ENCODE measurements at regions not wholly inside any gene's neighbourhood (a gene's known extent, or its start where the extent isn't known, plus 50 kb on each side); places are given as distances from the start of the nearest gene placed in this dataset.

DNA sequence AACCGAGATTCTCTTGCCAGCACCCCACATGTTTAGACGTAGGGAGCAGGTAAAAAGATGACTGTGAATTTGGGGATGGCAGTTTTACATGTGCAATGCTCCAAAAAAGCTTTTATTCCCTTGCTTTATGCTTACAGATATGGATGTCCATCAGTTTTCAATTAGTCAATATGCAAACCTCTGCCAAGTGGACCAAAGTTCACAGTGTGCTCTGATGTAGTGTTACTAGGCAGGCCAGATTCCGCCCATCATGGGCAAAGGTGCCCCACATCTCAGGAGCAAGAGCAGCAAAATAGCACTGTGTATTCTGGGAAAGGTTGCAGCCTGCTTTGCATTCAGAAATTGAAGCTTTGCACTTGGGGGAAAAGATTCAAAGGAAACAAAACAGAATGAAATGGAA lies 329.7 kb upstream of the ZEB2 start:
- no peak for ATAC-seq
- Mint-ChIP-seq H3K27ac (no peak overlapping the region), H3K27me3 (no peaks in the 10 kb centered on the region), H3K4me1 (peaks cover 2% of the 10 kb centered on the region), H3K4me3 (no peak overlapping the region), H3K36me3 (ENCODE audit: low read depth) (no peaks in the 10 kb centered on the region)
- DNase-seq, result no peak
- H3K9me3 ChIP-seq (ENCODE audit: control insufficient read depth, low read length, poor library complexity, severe bottlenecking), result no peaks in the 10 kb centered on the region

DNA sequence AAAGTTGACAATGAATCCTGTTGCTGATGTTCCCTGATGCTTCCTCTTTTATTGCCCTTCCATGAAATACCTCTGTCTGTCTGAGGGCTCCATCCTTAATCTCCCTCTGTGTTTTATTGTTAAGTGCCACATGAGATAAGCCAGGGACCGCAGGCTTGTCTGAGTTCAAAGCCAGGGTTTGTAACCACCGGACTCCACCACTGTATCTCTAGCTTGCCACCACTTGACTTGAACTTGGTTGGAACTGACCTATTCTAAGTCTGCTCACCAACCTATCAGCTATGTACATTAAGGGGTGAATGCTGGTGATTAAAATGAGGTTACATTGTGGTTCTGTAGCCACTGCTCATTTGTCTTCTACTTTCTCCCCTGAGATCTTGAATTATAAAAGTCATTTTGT lies 328.5 kb upstream of the ZEB2 start:
- no peak for DNase-seq
- Mint-ChIP-seq H3K27ac (no peak overlapping the region), H3K4me1 (peaks cover 2% of the 10 kb centered on the region), H3K4me3 (no peak overlapping the region), H3K36me3 (ENCODE audit: low read depth) (no peaks in the 10 kb centered on the region), H3K27me3 (no peaks in the 10 kb centered on the region)
- ATAC-seq, result no peak
- no peaks in the 10 kb centered on the region for H3K9me3 ChIP-seq (ENCODE audit: control insufficient read depth, low read length, poor library complexity, severe bottlenecking)

DNA sequence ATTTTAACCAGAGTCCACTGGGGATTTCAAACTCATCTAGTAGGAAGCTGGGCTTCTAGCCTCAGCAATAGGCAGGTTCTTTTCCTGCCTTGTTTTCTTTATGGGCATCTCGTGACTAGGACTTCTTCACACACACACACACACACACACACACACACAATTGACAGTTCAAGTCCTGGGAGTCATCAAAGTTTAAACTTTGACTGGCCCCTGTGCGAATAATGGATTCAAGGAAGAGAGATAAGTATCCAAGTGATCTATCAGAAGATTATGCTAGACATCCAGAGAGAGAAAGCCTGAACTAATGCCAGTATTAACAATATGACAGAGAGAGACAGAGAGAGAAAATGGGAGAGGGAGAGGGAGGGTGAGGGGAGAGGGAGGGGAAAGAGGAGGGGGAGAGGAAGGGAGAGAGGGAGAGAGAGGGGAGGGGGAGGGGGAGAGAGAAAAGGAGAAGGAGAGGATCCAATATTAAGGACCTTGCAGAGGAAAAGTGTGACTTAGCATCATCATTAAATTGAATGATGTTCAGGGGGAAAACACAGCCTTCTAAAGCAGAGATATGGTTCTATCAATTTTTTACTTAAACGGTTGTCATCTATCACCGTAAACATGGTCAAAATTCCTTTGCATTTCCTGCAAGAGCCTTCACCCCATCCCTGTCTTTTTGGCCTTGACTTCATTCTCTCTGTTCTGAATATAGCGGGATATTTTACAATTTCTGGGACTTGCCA lies 327.6 kb upstream of the ZEB2 start:
- peaks cover 2% of the 10 kb centered on the region for H3K4me1 Mint-ChIP-seq
- no peaks in the 10 kb centered on the region for H3K36me3 Mint-ChIP-seq (ENCODE audit: low read depth)
- H3K27me3 Mint-ChIP-seq, result no peaks in the 10 kb centered on the region
- DNase-seq (no peak), ATAC-seq (no peak)
- H3K9me3 ChIP-seq (ENCODE audit: control insufficient read depth, low read length, poor library complexity, severe bottlenecking), result no peaks in the 10 kb centered on the region
- H3K27ac Mint-ChIP-seq, result no peak overlapping the region
- H3K4me3 Mint-ChIP-seq, result no peak overlapping the region

DNA sequence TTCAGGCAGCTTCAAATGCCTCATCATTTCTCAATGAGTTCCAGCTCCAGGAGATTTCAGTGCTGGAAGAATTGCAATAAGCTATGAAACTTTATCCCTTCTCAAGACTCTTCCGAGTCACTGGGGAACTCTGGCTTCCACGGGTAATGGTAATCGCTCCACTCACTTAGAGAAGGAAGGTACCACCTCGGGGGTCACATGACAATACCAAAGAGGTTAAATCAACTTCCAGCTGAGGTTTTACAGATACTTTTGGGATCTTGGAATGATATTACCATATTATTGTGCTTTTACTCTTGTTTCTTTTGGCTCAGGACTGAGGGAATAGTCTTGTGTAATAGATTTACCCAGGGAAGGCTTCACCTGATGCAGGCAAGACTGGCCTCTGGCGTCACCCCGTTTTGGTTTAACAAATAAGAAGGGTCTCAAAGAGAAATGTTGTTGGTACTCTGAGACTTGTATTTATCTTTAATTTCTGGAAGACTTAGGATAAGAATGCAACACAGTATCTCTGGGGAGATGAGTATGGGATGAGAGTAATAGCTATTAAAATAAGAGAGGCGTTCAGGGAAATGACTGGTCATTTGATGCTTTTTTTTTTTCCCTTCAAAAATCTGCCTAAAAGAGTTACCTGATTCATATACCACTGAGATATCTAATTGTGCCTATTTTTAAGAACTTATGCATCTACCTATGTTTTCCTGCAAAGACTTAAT lies 316.9 kb upstream of the ZEB2 start:
- H3K4me3 Mint-ChIP-seq, result no peak overlapping the region
- DNase-seq (no peak), ATAC-seq (no peak)
- H3K27me3 Mint-ChIP-seq, result peaks cover 5% of the 10 kb centered on the region
- H3K27ac Mint-ChIP-seq, result no peak overlapping the region
- no peaks in the 10 kb centered on the region for H3K9me3 ChIP-seq (ENCODE audit: control insufficient read depth, low read length, poor library complexity, severe bottlenecking)
- H3K36me3 Mint-ChIP-seq (ENCODE audit: low read depth), result peaks cover 2% of the 10 kb centered on the region
- H3K4me1 Mint-ChIP-seq, result no peaks in the 10 kb centered on the region

DNA sequence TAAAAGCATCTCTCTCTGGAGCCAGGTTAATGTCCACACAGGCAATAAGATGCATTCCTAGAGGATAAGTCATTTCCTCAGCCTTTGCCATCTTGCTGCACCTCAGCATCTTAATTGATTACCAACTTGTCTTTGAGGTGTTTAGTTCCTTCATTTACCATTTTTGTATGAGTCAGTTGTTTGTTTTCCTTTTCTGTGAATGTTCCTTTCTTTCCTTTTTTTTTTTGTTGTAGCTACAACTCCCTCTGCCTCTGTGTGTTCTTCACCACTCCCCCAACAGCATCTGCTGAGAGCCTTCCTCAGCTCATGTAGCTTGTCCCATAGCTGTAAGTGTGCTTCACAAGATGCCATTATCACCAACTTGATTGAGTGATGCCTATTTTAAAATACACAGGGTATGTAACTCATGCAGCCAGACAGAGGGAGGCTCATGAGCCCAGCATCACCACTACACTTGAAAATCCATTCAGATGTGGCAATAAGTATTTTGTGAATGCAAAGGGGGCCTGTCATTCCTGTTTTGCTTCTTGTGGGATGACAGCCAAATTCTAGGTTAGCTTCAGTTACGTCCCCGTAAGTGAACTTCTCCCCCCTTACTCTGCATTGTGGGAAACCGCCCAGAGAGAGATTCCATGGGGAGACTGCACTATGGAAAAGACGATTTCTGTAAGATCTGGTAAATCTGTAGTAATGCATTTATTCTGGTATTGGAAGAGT lies 315.9 kb upstream of the ZEB2 start:
- Mint-ChIP-seq H3K27me3 (peaks cover 5% of the 10 kb centered on the region), H3K36me3 (ENCODE audit: low read depth) (peaks cover 2% of the 10 kb centered on the region), H3K27ac (no peak overlapping the region), H3K4me3 (no peak overlapping the region), H3K4me1 (no peaks in the 10 kb centered on the region)
- ATAC-seq (no peak), DNase-seq (no peak)
- H3K9me3 ChIP-seq (ENCODE audit: control insufficient read depth, low read length, poor library complexity, severe bottlenecking), result no peaks in the 10 kb centered on the region

DNA sequence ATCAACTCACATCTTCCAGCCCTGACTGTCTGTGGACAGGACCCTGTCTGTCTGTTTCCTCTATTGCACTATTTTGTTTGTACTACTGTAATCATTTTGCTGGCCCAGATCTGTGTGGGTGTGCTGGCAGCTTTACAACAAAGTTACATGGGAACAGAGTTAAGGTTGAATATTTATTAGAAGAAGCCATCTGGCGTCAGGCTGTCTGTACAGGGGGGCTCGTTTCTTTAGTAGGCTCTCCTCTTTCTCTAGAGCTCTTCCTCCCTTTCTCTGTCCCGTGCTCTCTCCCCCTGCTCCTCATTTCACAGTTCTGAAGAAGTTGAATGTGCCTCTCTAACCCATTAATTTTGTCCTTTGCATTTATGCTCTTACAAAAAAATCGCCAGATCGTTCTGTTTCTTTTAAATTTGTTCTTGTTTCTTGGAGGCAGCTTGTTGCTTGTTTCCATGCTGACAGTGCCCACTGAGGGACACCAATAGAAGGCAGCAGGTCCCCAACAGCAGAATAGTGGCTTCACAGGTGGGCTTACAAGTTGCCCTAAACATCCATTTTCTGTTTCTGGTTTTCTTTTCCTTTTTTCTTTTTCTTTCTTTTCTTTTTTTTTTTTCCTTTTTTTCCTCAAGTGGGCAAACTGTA lies 315.2 kb upstream of the ZEB2 start:
- peaks cover 2% of the 10 kb centered on the region for H3K36me3 Mint-ChIP-seq (ENCODE audit: low read depth)
- no peak overlapping the region for H3K27ac Mint-ChIP-seq
- ATAC-seq (no peak), DNase-seq (no peak)
- no peaks in the 10 kb centered on the region for H3K9me3 ChIP-seq (ENCODE audit: control insufficient read depth, low read length, poor library complexity, severe bottlenecking)
- peaks cover 5% of the 10 kb centered on the region for H3K27me3 Mint-ChIP-seq
- H3K4me3 Mint-ChIP-seq, result no peak overlapping the region
- no peaks in the 10 kb centered on the region for H3K4me1 Mint-ChIP-seq

DNA sequence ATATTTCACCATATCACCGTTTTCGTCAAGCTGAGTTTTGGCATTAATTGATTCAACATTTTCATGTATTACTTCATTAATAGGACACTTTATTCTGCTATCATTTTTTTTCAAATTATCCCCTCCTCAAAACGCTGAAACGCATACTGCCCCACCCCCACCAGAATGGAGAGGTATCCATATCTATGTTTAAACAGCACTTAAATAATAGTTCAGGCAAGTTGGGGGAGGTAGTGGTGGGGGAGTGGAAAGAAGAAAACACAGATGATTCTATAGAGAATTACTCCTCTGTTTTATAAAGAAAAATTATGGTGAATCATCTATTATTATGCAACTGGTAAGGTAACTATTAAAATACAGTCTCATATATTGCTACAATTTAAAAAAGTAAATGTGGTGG lies 314.4 kb upstream of the ZEB2 start:
- DNase-seq (no peak), ATAC-seq (no peak)
- H3K4me1 Mint-ChIP-seq, result no peaks in the 10 kb centered on the region
- no peak overlapping the region for H3K4me3 Mint-ChIP-seq
- H3K27ac Mint-ChIP-seq, result no peak overlapping the region
- H3K9me3 ChIP-seq (ENCODE audit: control insufficient read depth, low read length, poor library complexity, severe bottlenecking), result no peaks in the 10 kb centered on the region
- peaks cover 5% of the 10 kb centered on the region for H3K27me3 Mint-ChIP-seq
- peaks cover 2% of the 10 kb centered on the region for H3K36me3 Mint-ChIP-seq (ENCODE audit: low read depth)

DNA sequence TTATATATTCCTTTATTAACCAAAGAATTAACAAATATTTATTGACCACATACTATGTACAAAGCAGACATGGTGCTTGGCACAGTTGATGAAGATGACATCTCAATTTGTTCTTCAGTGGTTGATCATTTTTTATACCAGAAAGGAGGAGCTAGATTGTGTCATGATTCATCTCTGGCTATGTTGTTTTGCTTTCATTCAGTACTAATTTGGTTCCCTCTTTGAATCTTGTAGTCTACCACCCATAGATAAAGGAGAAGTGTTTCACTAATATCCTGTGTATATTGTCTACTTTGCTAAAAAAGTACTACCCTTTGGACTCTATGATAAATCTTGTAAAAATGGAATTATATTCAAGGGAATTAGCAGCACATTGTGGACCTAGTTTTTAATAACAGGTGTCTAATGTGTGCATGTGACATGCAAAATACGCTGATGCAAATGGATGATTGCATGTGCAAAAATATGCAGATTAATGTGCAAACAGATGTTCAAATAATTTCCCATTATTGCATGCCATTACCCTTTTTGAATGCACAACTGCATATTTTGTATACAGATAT lies 313.2 kb upstream of the ZEB2 start:
- Mint-ChIP-seq H3K4me3 (no peak overlapping the region), H3K27me3 (peaks cover 5% of the 10 kb centered on the region), H3K36me3 (ENCODE audit: low read depth) (no peaks in the 10 kb centered on the region), H3K4me1 (no peaks in the 10 kb centered on the region), H3K27ac (no peak overlapping the region)
- H3K9me3 ChIP-seq (ENCODE audit: control insufficient read depth, low read length, poor library complexity, severe bottlenecking), result no peaks in the 10 kb centered on the region
- ATAC-seq (no peak), DNase-seq (no peak)

DNA sequence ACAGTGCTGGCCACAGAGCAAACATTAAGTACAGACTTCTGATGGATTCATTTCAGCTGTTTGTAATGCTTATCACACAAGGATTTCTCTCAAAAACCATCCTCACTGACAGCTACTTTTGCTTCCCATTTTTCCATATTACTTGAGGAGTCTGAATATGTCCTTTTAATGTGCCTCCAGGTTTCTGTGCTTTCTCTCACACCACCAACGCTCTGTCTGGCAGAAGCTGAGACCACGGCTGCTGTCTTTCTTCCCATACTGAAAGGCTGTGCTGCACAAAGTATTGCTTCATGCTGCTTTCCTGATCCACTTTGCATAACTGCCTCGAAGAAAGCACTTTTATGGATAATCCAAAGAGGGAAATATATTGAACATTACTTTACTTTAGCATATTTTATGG lies 312.1 kb upstream of the ZEB2 start:
- Mint-ChIP-seq H3K36me3 (ENCODE audit: low read depth) (no peaks in the 10 kb centered on the region), H3K27me3 (peaks cover 5% of the 10 kb centered on the region), H3K27ac (no peak overlapping the region), H3K4me3 (no peak overlapping the region), H3K4me1 (no peaks in the 10 kb centered on the region)
- no peak for DNase-seq
- no peak for ATAC-seq
- no peaks in the 10 kb centered on the region for H3K9me3 ChIP-seq (ENCODE audit: control insufficient read depth, low read length, poor library complexity, severe bottlenecking)

DNA sequence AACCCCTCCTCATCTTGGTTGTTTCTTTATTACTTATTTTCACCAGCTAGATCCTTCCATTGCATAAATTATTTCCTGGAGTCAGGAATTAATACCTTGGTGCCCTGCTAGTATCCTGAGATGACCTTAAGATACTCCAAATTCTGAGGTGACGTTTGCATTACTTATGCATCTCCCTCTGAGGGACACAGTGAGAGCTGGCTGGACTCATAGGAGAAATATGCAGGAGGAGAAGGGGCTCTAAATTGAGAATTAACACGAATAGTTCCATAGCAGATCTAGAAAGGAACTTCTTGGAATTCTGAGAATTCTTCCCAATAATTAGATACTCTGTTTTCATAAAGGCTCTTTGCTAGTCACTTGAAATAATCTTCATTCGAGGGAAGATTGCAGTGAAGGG lies 310.6 kb upstream of the ZEB2 start:
- ATAC-seq, result no peak

DNA sequence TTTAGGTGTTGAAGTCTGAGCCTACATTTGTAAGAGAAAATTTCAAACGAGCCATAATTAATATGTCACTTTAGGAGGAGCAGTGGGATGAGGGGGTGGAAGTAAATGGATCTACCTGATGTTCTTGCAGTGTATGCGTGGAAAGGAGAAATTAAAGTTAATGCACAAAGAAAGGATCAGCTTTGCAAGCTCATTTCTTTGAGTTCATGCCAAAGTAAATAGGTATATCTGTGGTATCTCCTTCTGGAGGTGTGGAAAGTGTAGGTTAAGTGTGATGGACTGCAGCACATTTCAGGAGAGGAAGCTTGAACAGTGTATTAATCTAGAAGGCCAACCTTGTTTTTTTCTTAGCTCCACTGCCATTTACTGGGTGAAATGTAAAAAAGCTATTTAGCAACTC lies 307.5 kb upstream of the ZEB2 start:
- no peak for ATAC-seq
- H3K4me3 Mint-ChIP-seq, result no peak overlapping the region
- no peak overlapping the region for H3K27ac Mint-ChIP-seq
- H3K36me3 Mint-ChIP-seq (ENCODE audit: low read depth), result no peaks in the 10 kb centered on the region
- H3K27me3 Mint-ChIP-seq, result peaks cover 3% of the 10 kb centered on the region
- no peaks in the 10 kb centered on the region for H3K4me1 Mint-ChIP-seq
- H3K9me3 ChIP-seq (ENCODE audit: control insufficient read depth, low read length, poor library complexity, severe bottlenecking), result no peaks in the 10 kb centered on the region
- DNase-seq, result no peak

More for the DNA sequence above, 310.6 kb upstream of the ZEB2 start:
- DNase-seq, result no peak
- no peaks in the 10 kb centered on the region for H3K9me3 ChIP-seq (ENCODE audit: control insufficient read depth, low read length, poor library complexity, severe bottlenecking)
- H3K4me3 Mint-ChIP-seq, result no peak overlapping the region
- no peaks in the 10 kb centered on the region for H3K4me1 Mint-ChIP-seq
- peaks cover 5% of the 10 kb centered on the region for H3K27me3 Mint-ChIP-seq
- no peaks in the 10 kb centered on the region for H3K36me3 Mint-ChIP-seq (ENCODE audit: low read depth)
- no peak overlapping the region for H3K27ac Mint-ChIP-seq

DNA sequence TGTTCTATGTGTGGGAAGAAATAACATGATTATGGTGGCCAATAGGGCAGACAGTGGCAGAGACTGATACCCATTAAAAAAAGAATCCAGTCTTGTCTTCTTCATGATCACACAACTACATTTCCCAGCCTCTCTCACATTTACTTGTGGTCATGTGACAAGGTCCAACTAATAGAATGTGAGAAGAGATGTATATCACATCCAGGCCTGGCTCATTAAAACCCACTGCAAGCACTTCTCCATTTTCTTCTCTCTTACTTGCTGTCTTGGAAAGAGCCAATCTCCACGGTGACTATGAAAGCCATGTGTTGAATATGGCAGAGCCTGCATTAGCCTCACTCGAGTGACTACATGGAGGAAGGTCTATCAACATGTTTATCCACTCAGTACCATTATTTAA lies 306.2 kb upstream of the ZEB2 start:
- no peaks in the 10 kb centered on the region for H3K9me3 ChIP-seq (ENCODE audit: control insufficient read depth, low read length, poor library complexity, severe bottlenecking)
- Mint-ChIP-seq H3K27me3 (no peaks in the 10 kb centered on the region), H3K4me1 (no peaks in the 10 kb centered on the region), H3K4me3 (no peak overlapping the region), H3K27ac (no peak overlapping the region), H3K36me3 (ENCODE audit: low read depth) (no peaks in the 10 kb centered on the region)
- DNase-seq (no peak), ATAC-seq (no peak)
